ENCODE measurements at regions not wholly inside any gene's neighbourhood (a gene's known extent, or its start where the extent isn't known, plus 50 kb on each side); places are given as distances from the start of the nearest gene placed in this dataset.

DNA sequence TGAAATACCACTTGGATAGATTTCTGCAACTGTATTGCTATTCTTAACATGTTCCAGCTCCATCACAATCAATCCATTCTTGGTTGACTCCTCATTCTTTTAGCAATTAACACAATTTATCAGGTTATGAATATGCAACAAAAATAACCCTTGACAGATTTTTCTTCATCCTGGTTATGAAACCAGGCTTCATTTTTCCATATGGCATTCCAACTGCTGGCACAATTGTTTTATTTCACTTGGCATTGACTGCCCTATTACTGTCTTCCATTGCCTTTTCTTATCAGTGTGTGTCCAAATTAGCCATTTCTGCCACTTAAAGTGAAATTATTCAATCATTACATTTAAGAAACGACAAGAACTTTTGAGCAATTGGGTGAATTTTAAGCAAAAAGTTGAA, 388.8 kb upstream of the EPHA5 start:
- H3K9me3 ChIP-seq (replicated peaks; ENCODE audit: insufficient read depth, low read length): no peaks in the 10 kb centered on the region

DNA sequence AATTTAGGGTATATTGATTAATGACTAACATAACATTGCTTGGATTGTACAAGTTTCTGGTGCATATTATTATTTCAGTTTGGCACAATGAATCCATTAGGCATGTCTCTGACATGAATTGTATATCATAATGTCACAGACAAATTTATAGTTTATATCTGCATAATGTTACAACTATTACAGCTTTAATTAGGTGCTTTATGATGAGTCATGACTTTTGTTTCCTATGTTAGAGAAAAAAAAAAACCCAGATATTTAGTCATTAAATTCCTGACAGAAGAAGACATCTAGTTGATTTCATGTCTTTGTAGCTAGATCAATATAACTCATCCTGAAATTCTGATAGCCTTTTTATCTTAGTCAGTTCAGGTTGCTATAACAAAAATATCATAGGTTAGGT, 385.7 kb upstream of the EPHA5 start:
- no peaks in the 10 kb centered on the region for H3K9me3 ChIP-seq (replicated peaks; ENCODE audit: insufficient read depth, low read length)
- no peaks in the 10 kb centered on the region for H3K79me2 ChIP-seq (ENCODE audit: low read length)
- no peaks in the 10 kb centered on the region for H3K27me3 ChIP-seq (replicated peaks; ENCODE audit: insufficient read depth, low read length)
- DNase-seq: no peak
- no peak overlapping the region for H3K4me2 ChIP-seq (ENCODE audit: low read depth, low read length)
- no peak overlapping the region for H3K9ac ChIP-seq (ENCODE audit: low read length)
- H3K4me1 ChIP-seq (ENCODE audit: low read length): no peaks in the 10 kb centered on the region
- H3K4me3 ChIP-seq (ENCODE audit: low read length): no peak overlapping the region
- TF ChIP-seq, protein P1, sequence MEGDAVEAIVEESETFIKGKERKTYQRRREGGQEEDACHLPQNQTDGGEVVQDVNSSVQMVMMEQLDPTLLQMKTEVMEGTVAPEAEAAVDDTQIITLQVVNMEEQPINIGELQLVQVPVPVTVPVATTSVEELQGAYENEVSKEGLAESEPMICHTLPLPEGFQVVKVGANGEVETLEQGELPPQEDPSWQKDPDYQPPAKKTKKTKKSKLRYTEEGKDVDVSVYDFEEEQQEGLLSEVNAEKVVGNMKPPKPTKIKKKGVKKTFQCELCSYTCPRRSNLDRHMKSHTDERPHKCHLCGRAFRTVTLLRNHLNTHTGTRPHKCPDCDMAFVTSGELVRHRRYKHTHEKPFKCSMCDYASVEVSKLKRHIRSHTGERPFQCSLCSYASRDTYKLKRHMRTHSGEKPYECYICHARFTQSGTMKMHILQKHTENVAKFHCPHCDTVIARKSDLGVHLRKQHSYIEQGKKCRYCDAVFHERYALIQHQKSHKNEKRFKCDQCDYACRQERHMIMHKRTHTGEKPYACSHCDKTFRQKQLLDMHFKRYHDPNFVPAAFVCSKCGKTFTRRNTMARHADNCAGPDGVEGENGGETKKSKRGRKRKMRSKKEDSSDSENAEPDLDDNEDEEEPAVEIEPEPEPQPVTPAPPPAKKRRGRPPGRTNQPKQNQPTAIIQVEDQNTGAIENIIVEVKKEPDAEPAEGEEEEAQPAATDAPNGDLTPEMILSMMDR (IDR thresholded peaks at IDR 0.05; ENCODE audit: low read length): no peak
- TF ChIP-seq EZH2phosphoT487 (IDR thresholded peaks at IDR 0.05; ENCODE audit: low read length) (no peak), EZH2 (optimal IDR thresholded peaks at IDR 0.05; ENCODE audit: low read depth, low read length) (no peak)
- no peaks in the 10 kb centered on the region for H3K36me3 ChIP-seq (replicated peaks; ENCODE audit: insufficient read depth, low read length)
- no peak overlapping the region for H3K27ac ChIP-seq (ENCODE audit: low read length)
- no peaks in the 10 kb centered on the region for H4K20me1 ChIP-seq (ENCODE audit: insufficient read depth, low read length)
- H2AFZ ChIP-seq (ENCODE audit: low read length): no peak overlapping the region
- H3F3A ChIP-seq (ENCODE audit: insufficient read depth, low read length): no peaks in the 10 kb centered on the region
- no peaks in the 10 kb centered on the region for H3K9me2 ChIP-seq (replicated peaks; ENCODE audit: insufficient read depth, low read length)

More for the DNA sequence above, 388.8 kb upstream of the EPHA5 start:
- no peaks in the 10 kb centered on the region for H3K36me3 ChIP-seq (replicated peaks; ENCODE audit: insufficient read depth, low read length)
- TF ChIP-seq EZH2 (optimal IDR thresholded peaks at IDR 0.05; ENCODE audit: low read depth, low read length) (no peak), EZH2phosphoT487 (IDR thresholded peaks at IDR 0.05; ENCODE audit: low read length) (no peak)
- TF ChIP-seq, protein P1 (IDR thresholded peaks at IDR 0.05; ENCODE audit: low read length): no peak
- no peaks in the 10 kb centered on the region for H3K9me2 ChIP-seq (replicated peaks; ENCODE audit: insufficient read depth, low read length)
- no peak overlapping the region for H3K9ac ChIP-seq (ENCODE audit: low read length)
- no peaks in the 10 kb centered on the region for H4K20me1 ChIP-seq (ENCODE audit: insufficient read depth, low read length)
- H3F3A ChIP-seq (ENCODE audit: insufficient read depth, low read length): no peaks in the 10 kb centered on the region
- no peak overlapping the region for H3K4me2 ChIP-seq (ENCODE audit: low read depth, low read length)
- no peaks in the 10 kb centered on the region for H3K4me1 ChIP-seq (ENCODE audit: low read length)
- H3K79me2 ChIP-seq (ENCODE audit: low read length): no peaks in the 10 kb centered on the region
- H3K27me3 ChIP-seq (replicated peaks; ENCODE audit: insufficient read depth, low read length): no peaks in the 10 kb centered on the region
- no peak overlapping the region for H3K4me3 ChIP-seq (ENCODE audit: low read length)
- H2AFZ ChIP-seq (ENCODE audit: low read length): no peak overlapping the region
- H3K27ac ChIP-seq (ENCODE audit: low read length): no peak overlapping the region
- no peak for DNase-seq

DNA sequence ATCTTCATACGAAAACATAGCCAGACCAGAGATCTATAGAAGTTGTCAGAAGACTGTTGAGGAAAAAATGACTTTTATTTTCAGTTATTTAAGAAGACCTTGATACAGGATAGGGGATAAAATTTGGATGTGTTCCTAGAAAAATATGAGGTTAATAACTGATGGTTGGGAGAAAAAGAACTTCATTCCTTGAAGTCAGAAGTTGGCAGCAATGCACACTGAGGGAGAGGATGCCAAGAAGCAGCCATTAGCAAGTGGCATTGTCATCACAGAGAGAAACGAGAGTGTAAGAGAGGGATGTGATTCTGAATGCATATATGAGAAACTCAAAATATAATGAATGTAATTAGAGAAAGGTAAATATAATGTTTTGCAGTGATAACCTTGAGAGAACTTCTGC, 382.1 kb upstream of the EPHA5 start:
- Histone ChIP-seq H4K20me1 (ENCODE audit: insufficient read depth, low read length) (no peaks in the 10 kb centered on the region), H3K36me3 (replicated peaks; ENCODE audit: insufficient read depth, low read length) (no peaks in the 10 kb centered on the region), H3K4me2 (ENCODE audit: low read depth, low read length) (no peak overlapping the region), H3K9me3 (replicated peaks; ENCODE audit: insufficient read depth, low read length) (no peaks in the 10 kb centered on the region), H3K9ac (ENCODE audit: low read length) (no peak overlapping the region), H3F3A (ENCODE audit: insufficient read depth, low read length) (no peaks in the 10 kb centered on the region), H3K4me3 (ENCODE audit: low read length) (no peak overlapping the region), H3K27ac (ENCODE audit: low read length) (no peak overlapping the region), H3K79me2 (ENCODE audit: low read length) (no peaks in the 10 kb centered on the region), H3K9me2 (replicated peaks; ENCODE audit: insufficient read depth, low read length) (no peaks in the 10 kb centered on the region), H2AFZ (ENCODE audit: low read length) (no peak overlapping the region), H3K27me3 (replicated peaks; ENCODE audit: insufficient read depth, low read length) (no peaks in the 10 kb centered on the region), H3K4me1 (ENCODE audit: low read length) (no peaks in the 10 kb centered on the region)
- no peak for TF ChIP-seq EZH2phosphoT487 (IDR thresholded peaks at IDR 0.05; ENCODE audit: low read length)
- TF ChIP-seq EZH2 (optimal IDR thresholded peaks at IDR 0.05; ENCODE audit: low read depth, low read length): no peak
- TF ChIP-seq, protein P1 (IDR thresholded peaks at IDR 0.05; ENCODE audit: low read length): no peak
- no peak for DNase-seq

All from MM.1S (cell line).